ENCODE measurements at regions not wholly inside any gene's neighbourhood (a gene's known extent, or its start where the extent isn't known, plus 50 kb on each side); places are given as distances from the start of the nearest gene placed in this dataset.
A peak's percentile ranks its signal among the peaks of the same experiment; 100 is the strongest.

DNA sequence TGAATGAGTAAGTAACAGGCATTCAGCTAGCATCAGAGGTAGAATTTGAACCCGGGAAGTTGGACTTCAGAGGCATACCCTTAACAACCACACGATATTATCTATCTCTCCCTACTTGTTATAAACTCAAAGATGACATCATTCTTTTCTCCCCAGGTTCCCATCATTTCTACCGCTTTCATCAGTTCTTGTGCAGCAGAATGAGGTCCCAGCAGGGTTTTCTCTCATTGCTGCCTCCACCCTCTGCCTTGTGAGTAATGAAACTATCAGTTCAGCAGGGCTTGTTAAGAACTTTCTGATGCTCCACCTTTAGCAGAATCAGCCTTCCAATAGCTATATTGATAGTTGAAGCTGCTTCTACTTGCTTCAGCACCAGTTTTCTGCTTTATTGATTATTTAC is 487.5 kb upstream of the KCNMB2 start:
- no peak for DNase-seq

- DNase-seq, result no peak
These were observed 481.8 kb upstream of the KCNMB2 start for GRCh38 chr3:178054471-178054870.

DNA sequence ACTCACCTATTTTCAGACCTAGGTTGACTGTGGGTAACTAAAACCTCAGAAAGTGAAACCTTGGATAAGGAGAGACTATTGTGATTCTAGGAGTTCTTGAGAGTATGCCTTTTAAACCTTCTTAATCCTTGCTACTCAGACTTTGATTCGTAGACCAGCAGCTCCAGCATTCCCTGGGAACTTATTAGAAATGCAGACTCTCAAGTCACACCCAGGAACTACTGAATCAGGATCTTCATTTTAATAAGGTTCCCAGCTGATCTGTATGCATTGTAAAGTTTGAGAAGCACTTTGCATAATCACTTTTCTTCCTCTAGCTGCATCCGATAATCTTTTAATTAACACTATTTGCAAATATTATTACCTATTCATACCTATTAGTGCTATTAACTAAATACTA is 480.3 kb upstream of the KCNMB2 start:
- DNase-seq, result no peak

- DNase-seq, result no peak
These were observed 479.4 kb upstream of the KCNMB2 start for GRCh38 chr3:178056868-178057267.

DNA sequence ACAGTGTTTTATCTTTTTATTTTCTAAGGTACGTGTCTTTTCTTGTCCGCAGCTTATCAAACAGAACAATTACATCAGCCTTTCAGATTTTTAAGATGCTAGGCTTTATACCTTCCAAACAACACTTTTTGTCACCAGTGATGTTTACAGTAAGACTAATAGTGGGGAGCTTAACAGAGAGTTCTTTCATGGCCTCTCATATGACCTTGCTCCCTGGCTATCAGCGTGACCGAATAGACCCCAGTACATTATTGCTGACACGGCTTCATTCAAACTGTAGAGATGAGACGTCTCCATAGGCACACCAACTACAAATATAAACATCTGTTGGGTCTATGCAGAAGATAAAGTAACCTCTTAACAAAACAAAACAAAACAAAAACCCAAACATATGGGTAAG is 477.6 kb upstream of the KCNMB2 start:
- no peak for DNase-seq

DNA sequence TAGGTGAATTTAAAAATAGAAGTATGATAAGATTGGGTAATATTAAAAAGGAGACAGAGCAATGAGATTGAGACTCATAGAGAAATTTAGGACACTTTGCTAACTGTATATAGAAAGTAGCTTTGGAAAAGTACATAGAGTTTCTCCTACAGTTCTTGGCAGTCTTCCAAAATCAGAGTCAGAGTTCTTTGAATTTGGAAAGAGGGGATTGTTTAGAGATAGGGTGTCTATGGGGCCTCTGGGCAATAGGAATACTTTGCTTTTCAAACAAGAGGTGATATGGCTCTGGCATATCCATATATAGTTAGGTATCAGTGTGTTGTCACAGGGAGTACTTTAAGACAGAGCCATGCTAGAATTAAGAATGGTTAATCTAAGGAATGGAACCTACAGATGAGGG is 477.1 kb upstream of the KCNMB2 start:
- DNase-seq, result no peak

- no peak for DNase-seq
These were observed 476.4 kb upstream of the KCNMB2 start for GRCh38 chr3:178059836-178060235.

DNA sequence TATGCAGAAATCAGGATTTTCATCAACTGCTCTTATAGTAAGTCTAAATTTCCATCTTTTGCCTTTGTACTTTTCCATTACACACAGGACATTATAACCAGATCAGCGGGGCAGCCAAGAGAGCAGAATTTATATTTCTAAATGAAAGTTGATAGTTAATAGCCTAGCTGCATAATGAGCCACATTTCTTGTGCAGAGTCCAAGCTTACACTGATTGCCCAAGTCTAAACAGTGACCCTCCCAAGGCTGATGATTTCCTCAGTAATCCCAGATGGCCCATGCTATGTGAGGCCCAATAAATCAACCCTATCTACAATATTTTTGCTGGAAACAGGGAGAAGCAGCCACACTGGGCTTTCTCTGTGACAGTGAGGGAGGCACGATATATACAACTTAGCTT is 475.8 kb upstream of the KCNMB2 start:
- DNase-seq, result no peak

GRCh38 chr3:178062126-178062525 is 474.1 kb upstream of the KCNMB2 start:
- no peak for DNase-seq

DNA sequence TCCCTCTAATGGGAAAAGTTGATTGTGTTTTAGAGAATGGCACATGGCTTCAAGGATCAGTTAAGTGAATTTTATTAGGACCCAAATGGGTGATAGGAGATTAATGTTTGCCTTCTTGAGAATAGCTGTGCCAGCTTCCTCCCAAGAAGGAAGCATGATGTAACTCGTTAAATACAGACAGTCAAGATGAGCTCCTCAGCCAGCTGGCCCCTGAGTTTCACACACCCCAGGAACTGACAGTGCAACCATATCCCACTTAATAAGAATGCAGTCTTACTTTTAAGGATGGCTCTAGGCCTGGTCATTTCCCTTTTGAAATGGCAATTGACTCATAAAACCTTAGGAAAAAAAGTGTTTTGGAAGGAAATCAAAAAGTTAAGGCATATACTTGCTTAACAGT is 472.8 kb upstream of the KCNMB2 start:
- DNase-seq, result no peak

DNA sequence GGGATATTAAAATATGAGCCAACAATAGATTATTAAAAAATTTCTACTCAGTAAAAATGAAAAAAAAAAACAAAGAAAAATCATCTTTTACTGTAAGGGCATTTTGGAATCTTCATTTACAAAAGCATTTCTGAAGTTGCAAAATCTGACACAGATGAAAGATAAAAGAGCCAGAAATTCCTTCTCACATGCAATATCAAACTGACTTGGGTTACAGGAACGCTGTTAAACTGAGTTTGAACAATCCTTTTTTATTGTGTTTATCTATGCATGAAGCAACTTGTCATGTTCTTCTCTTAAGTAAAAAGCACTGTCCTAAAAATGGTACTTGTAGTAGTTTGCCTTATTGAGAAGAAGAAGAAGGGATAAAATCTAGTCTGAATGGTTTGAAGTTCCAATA is 468.5 kb upstream of the KCNMB2 start:
- DNase-seq, result no peak

GRCh38 chr3:178072391-178073305 is 463.6 kb upstream of the KCNMB2 start:
- no peak for DNase-seq

DNA sequence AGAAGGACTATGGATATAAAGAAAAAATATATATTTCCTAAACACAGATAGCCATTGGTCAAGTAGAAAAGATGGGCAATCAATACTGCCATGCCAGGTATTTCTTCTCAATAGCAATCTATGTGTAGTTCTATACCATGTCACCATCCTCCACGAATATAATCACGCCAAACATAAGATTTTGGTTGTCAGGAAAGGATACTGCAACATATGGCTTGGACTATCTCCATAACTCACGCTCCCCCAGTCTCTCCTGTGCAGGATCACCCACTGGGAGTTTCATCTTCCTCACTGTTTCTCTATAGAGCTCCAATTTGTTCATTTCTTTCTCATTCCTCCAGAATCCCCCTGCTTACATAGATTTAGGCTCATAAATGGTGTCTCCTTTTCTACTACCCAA is 462.9 kb upstream of the KCNMB2 start:
- no peak for DNase-seq

DNA sequence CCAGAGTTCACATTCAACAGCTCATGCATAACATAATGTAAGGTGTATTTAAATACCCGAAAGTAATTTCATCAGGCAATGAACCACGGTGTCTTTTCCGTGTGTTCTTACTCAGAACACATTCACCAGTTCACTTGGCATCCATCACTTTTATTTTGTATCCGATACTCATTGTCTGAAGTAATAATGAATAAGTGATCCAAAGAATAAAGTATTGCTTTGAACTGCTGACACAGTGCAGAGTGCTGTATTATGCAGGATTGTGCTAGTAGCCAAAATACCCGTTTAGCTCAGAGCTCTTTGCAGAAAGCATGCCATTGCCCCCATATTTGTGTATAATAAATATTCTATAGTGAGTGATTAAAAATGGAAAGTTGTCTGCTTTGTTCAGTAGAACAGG is 460.9 kb upstream of the KCNMB2 start:
- DNase-seq, result no peak

- no peak for DNase-seq
These were observed 457.3 kb upstream of the KCNMB2 start for GRCh38 chr3:178078953-178079352.

- no peak for DNase-seq
These were observed 456.3 kb upstream of the KCNMB2 start for GRCh38 chr3:178079966-178080365.

- DNase-seq, result no peak
These were observed 453.8 kb upstream of the KCNMB2 start for GRCh38 chr3:178082326-178082906.

DNA sequence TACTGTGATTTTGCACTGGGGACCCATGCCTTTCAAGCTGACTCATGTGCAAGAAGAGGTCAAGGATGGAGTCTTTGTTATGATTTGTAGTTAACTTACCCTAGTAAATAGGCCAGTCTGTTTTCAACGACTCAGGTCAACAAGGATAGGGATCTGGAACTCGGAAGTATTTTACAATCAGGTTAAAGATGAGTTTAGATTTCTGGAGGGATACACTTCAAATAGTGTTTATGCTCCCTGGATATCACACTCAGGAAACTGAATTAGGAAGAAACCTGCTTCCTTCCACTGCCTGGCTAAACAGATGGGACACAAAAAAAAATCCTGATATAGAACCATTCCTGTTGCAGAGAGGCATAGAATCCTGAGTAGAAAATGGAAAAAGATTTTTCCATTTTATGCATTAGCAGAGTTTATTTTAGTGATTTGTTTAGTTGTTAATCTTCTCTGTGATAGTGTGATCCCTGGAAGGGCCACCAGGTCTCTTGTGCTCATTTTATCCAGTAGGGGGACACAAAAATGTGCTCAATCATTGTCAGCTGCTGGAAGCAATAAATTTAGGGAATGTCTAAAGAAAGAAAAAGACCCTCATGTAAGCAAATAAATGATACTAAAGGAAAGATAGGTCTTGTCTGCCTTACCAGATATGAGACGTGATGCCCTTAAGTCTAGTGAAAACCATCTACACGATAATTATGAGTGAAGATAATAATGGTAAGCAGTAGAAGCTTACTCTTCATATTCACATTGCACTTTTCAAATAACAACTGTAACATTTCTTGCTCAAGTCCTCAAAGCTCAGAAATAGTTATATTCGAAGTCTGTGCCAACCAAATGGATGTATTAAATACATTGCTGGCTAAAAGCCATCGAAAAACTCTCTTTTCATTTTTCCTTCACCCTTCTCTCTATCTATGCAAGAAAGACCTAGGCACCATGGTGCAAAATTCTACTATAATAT is 452.1 kb upstream of the KCNMB2 start:
- DNase-seq, result no peak

DNA sequence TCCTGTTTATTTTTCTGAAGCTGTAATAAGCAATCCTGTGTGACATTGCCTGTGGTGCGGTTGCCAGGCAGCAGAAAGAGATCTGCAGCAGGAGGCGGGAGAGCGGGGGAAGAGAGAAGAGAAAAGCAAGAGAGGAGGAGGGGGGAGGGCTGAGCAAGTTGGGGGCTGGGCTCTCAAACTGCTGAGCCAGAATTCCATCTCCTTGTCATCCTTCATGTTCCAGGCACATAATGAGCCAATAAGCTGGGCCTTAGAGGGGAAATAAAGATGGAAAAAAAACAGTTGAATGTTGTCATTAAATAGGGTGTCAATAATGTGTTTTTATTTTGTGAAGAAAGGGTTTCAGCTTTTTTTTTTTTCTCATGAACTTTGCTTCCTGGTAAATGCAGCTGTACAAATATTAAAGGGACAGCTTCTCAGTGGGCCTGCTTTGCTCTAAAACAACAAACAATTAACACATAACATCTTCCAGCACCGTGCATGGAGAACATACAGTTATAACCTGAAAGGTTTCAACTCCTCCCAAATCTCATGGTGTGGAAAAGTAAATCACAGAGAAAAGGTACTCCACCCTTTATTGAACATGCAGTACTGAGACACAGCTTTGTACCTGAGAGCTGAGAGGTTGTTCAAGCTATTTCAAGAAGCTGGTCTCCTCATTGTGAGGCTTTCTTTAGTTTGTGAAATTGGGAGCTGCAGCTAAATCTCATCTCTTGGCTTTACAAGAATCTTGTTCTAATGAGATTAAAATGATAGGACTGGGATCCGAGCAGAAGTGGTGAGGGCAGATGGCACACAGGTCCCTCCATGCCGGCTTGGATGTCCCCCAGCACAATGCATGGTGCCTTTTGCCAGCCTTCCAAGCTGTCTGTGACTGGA is 451.1 kb upstream of the KCNMB2 start:
- DNase-seq, result peak; percentile 35

GRCh38 chr3:178085817-178086123 is 450.5 kb upstream of the KCNMB2 start:
- no peak for DNase-seq

DNA sequence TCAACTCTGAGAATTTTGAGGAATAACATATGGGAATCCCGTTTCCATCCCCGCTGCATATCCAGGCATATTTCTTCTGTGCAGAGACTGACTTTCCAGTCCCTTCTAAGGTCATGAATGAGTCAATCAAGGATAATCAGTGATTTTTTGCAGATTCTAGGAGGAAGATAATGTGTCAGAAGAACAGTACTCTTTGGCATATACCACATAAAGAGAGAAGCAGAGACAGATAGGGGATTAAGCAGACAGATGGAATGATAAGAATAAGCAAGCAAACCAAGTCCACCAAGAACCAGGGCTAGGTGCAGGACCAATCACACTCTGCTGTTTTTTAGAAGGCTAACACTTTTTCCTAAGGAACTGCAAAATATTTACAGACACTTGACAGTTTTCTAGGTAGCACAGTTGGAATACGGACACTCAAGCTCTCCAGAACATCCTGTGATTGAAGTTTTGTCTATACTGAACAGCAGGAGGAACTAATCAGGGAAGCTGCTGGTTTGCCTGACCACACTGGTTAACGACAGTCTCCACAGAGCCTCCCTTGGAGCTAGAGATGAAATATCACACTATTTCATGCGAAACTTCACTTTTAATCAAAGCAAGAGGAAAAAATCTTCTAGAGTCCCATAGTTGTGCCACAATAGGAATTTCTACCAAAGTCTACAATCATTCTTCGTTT is 450.0 kb upstream of the KCNMB2 start:
- DNase-seq, result no peak

DNA sequence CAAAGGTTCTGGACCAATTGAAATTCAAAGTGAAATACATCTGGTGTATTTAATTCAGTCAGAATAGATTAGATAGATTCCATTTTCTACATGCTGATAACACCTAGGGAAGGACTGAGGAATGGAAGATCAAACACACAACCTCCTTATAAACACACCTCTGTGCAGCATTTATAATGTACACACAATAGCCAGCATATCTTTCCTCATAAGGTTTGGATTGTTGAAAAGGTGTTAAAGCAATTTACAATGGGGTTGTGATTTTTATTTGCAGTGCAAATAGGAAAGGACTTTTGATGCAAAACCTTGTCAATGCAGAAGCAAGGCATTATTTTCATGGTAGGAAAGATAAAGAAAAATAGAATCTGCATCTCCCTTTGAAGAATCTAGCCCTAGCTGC is 448.9 kb upstream of the KCNMB2 start:
- DNase-seq, result no peak

Measured in CD4-positive, alpha-beta T cell treated with Interleukin-12 subunit alpha and Interleukin-12 subunit beta, for 1 hour (primary cell).